ENCODE measurements at regions not wholly inside any gene's neighbourhood (a gene's known extent, or its start where the extent isn't known, plus 50 kb on each side); places are given as distances from the start of the nearest gene placed in this dataset.

GRCh38 chr3:55245351-55245750 is 241.8 kb downstream of the WNT5A start:
- peaks cover 3% of the 10 kb centered on the region for H3K36me3 Mint-ChIP-seq
- H3K27ac Mint-ChIP-seq: no peak overlapping the region
- DNase-seq (ENCODE audit: extremely low spot score, unreplicated experiment): no peak
- no peak for TF ChIP-seq CTCF (conservative IDR thresholded peaks at IDR 0.05)
- H3K4me3 Mint-ChIP-seq: no peak overlapping the region
- H3K9me3 Mint-ChIP-seq: peaks cover 11% of the 10 kb centered on the region
- peaks cover 3% of the 10 kb centered on the region for H3K27me3 Mint-ChIP-seq
- peaks cover 23% of the 10 kb centered on the region for H3K4me1 Mint-ChIP-seq (ENCODE audit: unreplicated experiment)

- H3K27ac Mint-ChIP-seq: no peak overlapping the region
- peaks cover 23% of the 10 kb centered on the region for H3K4me1 Mint-ChIP-seq (ENCODE audit: unreplicated experiment)
- DNase-seq (ENCODE audit: extremely low spot score, unreplicated experiment): no peak
- no peaks in the 10 kb centered on the region for H3K36me3 Mint-ChIP-seq
- H3K27me3 Mint-ChIP-seq: peaks cover 3% of the 10 kb centered on the region
- no peak overlapping the region for H3K4me3 Mint-ChIP-seq
- peaks cover 11% of the 10 kb centered on the region for H3K9me3 Mint-ChIP-seq
- TF ChIP-seq CTCF (conservative IDR thresholded peaks at IDR 0.05): no peak
Observed at GRCh38 chr3:55244247-55244646, 242.9 kb downstream of the WNT5A start.

GRCh38 chr3:55243678-55244077 is 243.4 kb downstream of the WNT5A start:
- no peak for DNase-seq (ENCODE audit: extremely low spot score, unreplicated experiment)
- Mint-ChIP-seq H3K4me1 (ENCODE audit: unreplicated experiment) (peaks cover 23% of the 10 kb centered on the region), H3K9me3 (peaks cover 6% of the 10 kb centered on the region), H3K27ac (no peak overlapping the region), H3K36me3 (no peaks in the 10 kb centered on the region), H3K27me3 (peaks cover 3% of the 10 kb centered on the region), H3K4me3 (no peak overlapping the region)
- no peak for TF ChIP-seq CTCF (conservative IDR thresholded peaks at IDR 0.05)

- peaks cover 23% of the 10 kb centered on the region for H3K4me1 Mint-ChIP-seq (ENCODE audit: unreplicated experiment)
- no peak for TF ChIP-seq CTCF (conservative IDR thresholded peaks at IDR 0.05)
- no peaks in the 10 kb centered on the region for H3K36me3 Mint-ChIP-seq
- H3K27ac Mint-ChIP-seq: no peak overlapping the region
- H3K27me3 Mint-ChIP-seq: peaks cover 3% of the 10 kb centered on the region
- DNase-seq (ENCODE audit: extremely low spot score, unreplicated experiment): no peak
- peaks cover 3% of the 10 kb centered on the region for H3K9me3 Mint-ChIP-seq
- H3K4me3 Mint-ChIP-seq: no peak overlapping the region
Observed at GRCh38 chr3:55242921-55243320, 244.2 kb downstream of the WNT5A start.

GRCh38 chr3:55241098-55241497 is 246.0 kb downstream of the WNT5A start:
- peaks cover 16% of the 10 kb centered on the region for H3K4me1 Mint-ChIP-seq (ENCODE audit: unreplicated experiment)
- no peaks in the 10 kb centered on the region for H3K9me3 Mint-ChIP-seq
- H3K27ac Mint-ChIP-seq: no peak overlapping the region
- peaks cover 3% of the 10 kb centered on the region for H3K27me3 Mint-ChIP-seq
- no peak for TF ChIP-seq CTCF (conservative IDR thresholded peaks at IDR 0.05)
- H3K36me3 Mint-ChIP-seq: no peaks in the 10 kb centered on the region
- no peak for DNase-seq (ENCODE audit: extremely low spot score, unreplicated experiment)
- no peak overlapping the region for H3K4me3 Mint-ChIP-seq

GRCh38 chr3:55235416-55235815 is 251.7 kb downstream of the WNT5A start:
- Mint-ChIP-seq H3K4me1 (ENCODE audit: unreplicated experiment) (no peaks in the 10 kb centered on the region), H3K27ac (no peak overlapping the region), H3K4me3 (no peak overlapping the region), H3K27me3 (peaks cover 8% of the 10 kb centered on the region), H3K9me3 (peaks cover 14% of the 10 kb centered on the region), H3K36me3 (no peaks in the 10 kb centered on the region)
- no peak for TF ChIP-seq CTCF (conservative IDR thresholded peaks at IDR 0.05)
- no peak for DNase-seq (ENCODE audit: extremely low spot score, unreplicated experiment)
